Neural cell (in vitro differentiated cells): ENCODE measurements at regions not wholly inside any gene's neighbourhood (a gene's known extent, or its start where the extent isn't known, plus 50 kb on each side); places are given as distances from the start of the nearest gene placed in this dataset.

Experiments used
- EP300 ChIP-seq: fragments of 450-650 bp; conservative IDR thresholded peaks from 2 replicates; pipeline ENCODE4 v1.6.1; 2014; ENCODE audit warnings: antibody characterized with exemption, mild to moderate bottlenecking, moderate library complexity; ENCODE audit not compliant: poor library complexity, severe bottlenecking
- MXI1 ChIP-seq: fragments of 450-650 bp; conservative IDR thresholded peaks from 2 replicates; pipeline ENCODE4 v1.6.1; 2014; ENCODE audit warnings: antibody characterized with exemption, mild to moderate bottlenecking; ENCODE audit not compliant: poor library complexity, severe bottlenecking
- POLR2AphosphoS5 ChIP-seq: IDR thresholded peaks from 2 replicates; pipeline ENCODE4 v1.6.1; 2012
- RAD21 ChIP-seq: fragments of 450-650 bp; conservative IDR thresholded peaks from 2 replicates; pipeline ENCODE4 v1.6.1; 2014; ENCODE audit warnings: antibody characterized with exemption, mild to moderate bottlenecking, moderate library complexity
- REST ChIP-seq: IDR thresholded peaks from 2 replicates; pipeline ENCODE4 v1.6.1; 2012; ENCODE audit warnings: borderline replicate concordance
- TF ChIP-seq, protein P1 (sequence below): fragments of 450-650 bp; IDR thresholded peaks from 2 replicates; pipeline ENCODE4 v1.5.1; 2014; ENCODE audit warnings: antibody characterized with exemption, mild to moderate bottlenecking, moderate library complexity; ENCODE audit not compliant: poor library complexity, severe bottlenecking

DNA sequence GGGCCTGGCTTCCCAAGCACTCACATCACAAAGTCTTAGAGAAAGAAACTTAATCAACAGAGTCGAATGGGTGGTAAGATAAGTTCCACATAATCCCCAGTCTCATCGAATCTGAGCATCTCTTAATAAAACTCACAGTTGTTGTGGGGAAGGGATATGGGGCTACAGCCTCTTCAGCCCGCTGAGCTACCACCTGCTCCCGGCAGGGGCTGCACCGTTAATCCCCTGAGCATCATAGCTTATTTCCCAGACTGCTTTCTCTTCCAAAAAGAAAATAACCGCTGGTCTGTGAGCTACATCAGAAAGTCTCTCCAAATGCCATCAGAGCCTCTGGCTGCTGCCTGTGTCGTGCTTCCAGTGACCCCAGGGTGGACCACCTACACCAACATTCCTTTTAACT lies 139.4 kb upstream of the CELF4 start:
- TF ChIP-seq, protein P1, sequence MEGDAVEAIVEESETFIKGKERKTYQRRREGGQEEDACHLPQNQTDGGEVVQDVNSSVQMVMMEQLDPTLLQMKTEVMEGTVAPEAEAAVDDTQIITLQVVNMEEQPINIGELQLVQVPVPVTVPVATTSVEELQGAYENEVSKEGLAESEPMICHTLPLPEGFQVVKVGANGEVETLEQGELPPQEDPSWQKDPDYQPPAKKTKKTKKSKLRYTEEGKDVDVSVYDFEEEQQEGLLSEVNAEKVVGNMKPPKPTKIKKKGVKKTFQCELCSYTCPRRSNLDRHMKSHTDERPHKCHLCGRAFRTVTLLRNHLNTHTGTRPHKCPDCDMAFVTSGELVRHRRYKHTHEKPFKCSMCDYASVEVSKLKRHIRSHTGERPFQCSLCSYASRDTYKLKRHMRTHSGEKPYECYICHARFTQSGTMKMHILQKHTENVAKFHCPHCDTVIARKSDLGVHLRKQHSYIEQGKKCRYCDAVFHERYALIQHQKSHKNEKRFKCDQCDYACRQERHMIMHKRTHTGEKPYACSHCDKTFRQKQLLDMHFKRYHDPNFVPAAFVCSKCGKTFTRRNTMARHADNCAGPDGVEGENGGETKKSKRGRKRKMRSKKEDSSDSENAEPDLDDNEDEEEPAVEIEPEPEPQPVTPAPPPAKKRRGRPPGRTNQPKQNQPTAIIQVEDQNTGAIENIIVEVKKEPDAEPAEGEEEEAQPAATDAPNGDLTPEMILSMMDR: no peak
- no peak for TF ChIP-seq MXI1
- no peak for TF ChIP-seq REST
- no peak for TF ChIP-seq POLR2AphosphoS5
- no peak for TF ChIP-seq EP300
- no peak for TF ChIP-seq RAD21
